ENCODE measurements at regions not wholly inside any gene's neighbourhood (a gene's known extent, or its start where the extent isn't known, plus 50 kb on each side); places are given as distances from the start of the nearest gene placed in this dataset.

DNA sequence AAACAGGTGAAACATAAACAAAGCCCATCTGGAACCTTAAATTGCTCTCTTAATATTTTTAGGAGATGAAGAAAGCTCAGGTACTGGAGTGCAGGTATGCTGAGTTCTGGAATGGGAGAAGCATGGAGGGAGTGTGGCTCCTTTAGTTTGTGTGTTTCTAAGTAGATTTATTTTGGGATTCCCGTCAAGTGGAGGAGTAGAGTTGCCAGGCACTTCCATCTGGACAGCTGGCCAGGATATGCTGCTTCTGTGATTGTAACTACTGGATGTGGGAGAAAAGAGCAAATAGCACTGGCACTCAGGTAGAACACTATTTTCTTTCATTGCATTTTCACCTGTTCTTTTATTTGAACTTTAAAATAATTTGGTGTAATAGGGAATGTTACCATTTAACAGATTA, 182.3 kb upstream of the MAST4 start:
- H3K36me3 ChIP-seq (ENCODE audit: insufficient read depth, low read length) = no peaks in the 10 kb centered on the region
- H3K79me2 ChIP-seq (ENCODE audit: insufficient read depth, low read length) = no peaks in the 10 kb centered on the region
- no peaks in the 10 kb centered on the region for H3K9me2 ChIP-seq (replicated peaks; ENCODE audit: low read depth, low read length)
- H3F3A ChIP-seq (ENCODE audit: low read depth) = no peaks in the 10 kb centered on the region
- no peak overlapping the region for H3K4me3 ChIP-seq (ENCODE audit: low read length, poor library complexity, severe bottlenecking)
- no peaks in the 10 kb centered on the region for H3K27me3 ChIP-seq (ENCODE audit: insufficient read depth, low read length, poor library complexity, severe bottlenecking)
- no peaks in the 10 kb centered on the region for H3K4me1 ChIP-seq (ENCODE audit: insufficient read depth, low read length, poor library complexity, severe bottlenecking)
- H4K20me1 ChIP-seq (ENCODE audit: insufficient read depth, low read length, poor library complexity, severe bottlenecking) = no peaks in the 10 kb centered on the region
- no peaks in the 10 kb centered on the region for H3K9me3 ChIP-seq (ENCODE audit: insufficient read depth, low read depth, low read length)
- H3K4me2 ChIP-seq (ENCODE audit: low read depth, low read length, poor library complexity, severe bottlenecking) = no peak overlapping the region
- H2AFZ ChIP-seq (ENCODE audit: low read length) = no peak overlapping the region
- TF ChIP-seq, protein P1, sequence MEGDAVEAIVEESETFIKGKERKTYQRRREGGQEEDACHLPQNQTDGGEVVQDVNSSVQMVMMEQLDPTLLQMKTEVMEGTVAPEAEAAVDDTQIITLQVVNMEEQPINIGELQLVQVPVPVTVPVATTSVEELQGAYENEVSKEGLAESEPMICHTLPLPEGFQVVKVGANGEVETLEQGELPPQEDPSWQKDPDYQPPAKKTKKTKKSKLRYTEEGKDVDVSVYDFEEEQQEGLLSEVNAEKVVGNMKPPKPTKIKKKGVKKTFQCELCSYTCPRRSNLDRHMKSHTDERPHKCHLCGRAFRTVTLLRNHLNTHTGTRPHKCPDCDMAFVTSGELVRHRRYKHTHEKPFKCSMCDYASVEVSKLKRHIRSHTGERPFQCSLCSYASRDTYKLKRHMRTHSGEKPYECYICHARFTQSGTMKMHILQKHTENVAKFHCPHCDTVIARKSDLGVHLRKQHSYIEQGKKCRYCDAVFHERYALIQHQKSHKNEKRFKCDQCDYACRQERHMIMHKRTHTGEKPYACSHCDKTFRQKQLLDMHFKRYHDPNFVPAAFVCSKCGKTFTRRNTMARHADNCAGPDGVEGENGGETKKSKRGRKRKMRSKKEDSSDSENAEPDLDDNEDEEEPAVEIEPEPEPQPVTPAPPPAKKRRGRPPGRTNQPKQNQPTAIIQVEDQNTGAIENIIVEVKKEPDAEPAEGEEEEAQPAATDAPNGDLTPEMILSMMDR (conservative IDR thresholded peaks at IDR 0.05; ENCODE audit: low read length) = no peak
- TF ChIP-seq EZH2phosphoT487 (IDR thresholded peaks at IDR 0.05; ENCODE audit: borderline replicate concordance) = no peak
- H3K9ac ChIP-seq (ENCODE audit: low read depth, low read length, poor library complexity, severe bottlenecking) = no peak overlapping the region

DNA sequence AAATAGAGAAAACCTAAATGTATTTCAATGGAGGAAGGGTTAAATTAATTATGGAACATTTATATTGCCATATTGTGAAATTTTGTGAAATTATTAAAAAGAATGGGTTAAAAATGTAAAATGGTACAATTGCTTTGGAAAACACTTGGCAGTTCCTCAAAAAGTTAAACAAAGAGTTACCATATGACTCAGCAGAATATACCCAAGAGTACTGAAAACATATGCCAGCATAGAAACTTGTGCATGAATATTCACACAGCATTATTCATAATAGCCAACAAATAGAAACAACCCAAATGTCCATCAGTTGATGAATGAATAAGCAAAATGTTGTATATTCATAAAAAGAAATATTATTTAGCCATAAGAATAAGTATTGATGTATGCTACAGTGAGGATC, 181.0 kb upstream of the MAST4 start:
- no peaks in the 10 kb centered on the region for H3K36me3 ChIP-seq (ENCODE audit: insufficient read depth, low read length)
- no peak overlapping the region for H3K4me3 ChIP-seq (ENCODE audit: low read length, poor library complexity, severe bottlenecking)
- H4K20me1 ChIP-seq (ENCODE audit: insufficient read depth, low read length, poor library complexity, severe bottlenecking) = no peaks in the 10 kb centered on the region
- H3F3A ChIP-seq (ENCODE audit: low read depth) = no peaks in the 10 kb centered on the region
- H3K9ac ChIP-seq (ENCODE audit: low read depth, low read length, poor library complexity, severe bottlenecking) = no peak overlapping the region
- H3K79me2 ChIP-seq (ENCODE audit: insufficient read depth, low read length) = no peaks in the 10 kb centered on the region
- H3K9me3 ChIP-seq (ENCODE audit: insufficient read depth, low read depth, low read length) = no peaks in the 10 kb centered on the region
- TF ChIP-seq EZH2phosphoT487 (IDR thresholded peaks at IDR 0.05; ENCODE audit: borderline replicate concordance) = no peak
- TF ChIP-seq, protein P1 (conservative IDR thresholded peaks at IDR 0.05; ENCODE audit: low read length) = no peak
- no peak overlapping the region for H3K4me2 ChIP-seq (ENCODE audit: low read depth, low read length, poor library complexity, severe bottlenecking)
- H3K9me2 ChIP-seq (replicated peaks; ENCODE audit: low read depth, low read length) = no peaks in the 10 kb centered on the region
- H3K4me1 ChIP-seq (ENCODE audit: insufficient read depth, low read length, poor library complexity, severe bottlenecking) = no peaks in the 10 kb centered on the region
- H3K27me3 ChIP-seq (ENCODE audit: insufficient read depth, low read length, poor library complexity, severe bottlenecking) = no peaks in the 10 kb centered on the region
- no peak overlapping the region for H2AFZ ChIP-seq (ENCODE audit: low read length)

DNA sequence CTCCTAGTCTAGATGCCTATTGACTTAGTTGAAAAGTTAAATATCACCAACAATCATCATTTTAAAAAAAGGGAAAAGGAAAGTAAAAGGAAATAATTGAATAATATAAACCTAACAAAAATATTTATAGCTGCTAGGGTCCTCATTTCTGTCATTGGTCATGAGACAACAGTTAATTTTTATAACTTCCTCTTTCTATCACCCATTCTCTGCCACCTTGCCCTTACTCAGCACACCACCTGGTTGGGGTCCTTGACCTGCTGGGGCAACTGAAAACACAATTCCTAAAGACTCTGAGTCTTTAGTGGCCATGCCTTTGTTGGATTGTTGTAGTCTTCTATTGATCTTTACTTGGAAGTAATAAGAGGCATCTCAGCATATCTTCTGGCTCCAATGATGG, 179.5 kb upstream of the MAST4 start:
- no peaks in the 10 kb centered on the region for H3F3A ChIP-seq (ENCODE audit: low read depth)
- no peak overlapping the region for H2AFZ ChIP-seq (ENCODE audit: low read length)
- no peak for TF ChIP-seq EZH2phosphoT487 (IDR thresholded peaks at IDR 0.05; ENCODE audit: borderline replicate concordance)
- TF ChIP-seq, protein P1 (conservative IDR thresholded peaks at IDR 0.05; ENCODE audit: low read length) = no peak
- H3K9me3 ChIP-seq (ENCODE audit: insufficient read depth, low read depth, low read length) = no peaks in the 10 kb centered on the region
- no peak overlapping the region for H3K9ac ChIP-seq (ENCODE audit: low read depth, low read length, poor library complexity, severe bottlenecking)
- no peaks in the 10 kb centered on the region for H3K9me2 ChIP-seq (replicated peaks; ENCODE audit: low read depth, low read length)
- H3K4me3 ChIP-seq (ENCODE audit: low read length, poor library complexity, severe bottlenecking) = no peak overlapping the region
- no peaks in the 10 kb centered on the region for H3K27me3 ChIP-seq (ENCODE audit: insufficient read depth, low read length, poor library complexity, severe bottlenecking)
- no peaks in the 10 kb centered on the region for H3K79me2 ChIP-seq (ENCODE audit: insufficient read depth, low read length)
- H3K36me3 ChIP-seq (ENCODE audit: insufficient read depth, low read length) = no peaks in the 10 kb centered on the region
- no peaks in the 10 kb centered on the region for H3K4me1 ChIP-seq (ENCODE audit: insufficient read depth, low read length, poor library complexity, severe bottlenecking)
- no peaks in the 10 kb centered on the region for H4K20me1 ChIP-seq (ENCODE audit: insufficient read depth, low read length, poor library complexity, severe bottlenecking)
- no peak overlapping the region for H3K4me2 ChIP-seq (ENCODE audit: low read depth, low read length, poor library complexity, severe bottlenecking)
